ENCODE measurements at regions not wholly inside any gene's neighbourhood (a gene's known extent, or its start where the extent isn't known, plus 50 kb on each side); places are given as distances from the start of the nearest gene placed in this dataset.

- no peaks in the 10 kb centered on the region for H3K9me3 ChIP-seq
- no peak for ATAC-seq
- no peaks in the 10 kb centered on the region for H3K27me3 ChIP-seq
- H3K4me3 ChIP-seq: no peak overlapping the region
- H3K27ac ChIP-seq: no peak overlapping the region
- no peaks in the 10 kb centered on the region for H3K36me3 ChIP-seq
- no peaks in the 10 kb centered on the region for H3K4me1 ChIP-seq
- intact Hi-C loops (cut with DNase I): no loop called here
- no peak for TF ChIP-seq POLR2A (IDR thresholded peaks at IDR 0.05)
- no peak for TF ChIP-seq CTCF (IDR thresholded peaks at IDR 0.05)
- DNase-seq: no peak
Observed at GRCh38 chr1:58312971-58313563, 233.5 kb downstream of the OMA1 start.

- intact Hi-C loops (cut with DNase I): no loop called here
- H3K27ac ChIP-seq: no peak overlapping the region
- no peaks in the 10 kb centered on the region for H3K27me3 ChIP-seq
- ATAC-seq: no peak
- 72 to 80% (median 74%) methylated on average over 4 of the region's 4 CpGs for WGBS, 4 donors
- no peaks in the 10 kb centered on the region for H3K4me1 ChIP-seq
- DNase-seq: no peak
- H3K4me3 ChIP-seq: no peak overlapping the region
- H3K9me3 ChIP-seq: no peaks in the 10 kb centered on the region
- no peaks in the 10 kb centered on the region for H3K36me3 ChIP-seq
- TF ChIP-seq POLR2A (IDR thresholded peaks at IDR 0.05): no peak
- TF ChIP-seq CTCF (IDR thresholded peaks at IDR 0.05): no peak
Observed at GRCh38 chr1:58312461-58312860, 234.1 kb downstream of the OMA1 start.

GRCh38 chr1:58310881-58311280, 235.6 kb downstream of the OMA1 start:
- Histone ChIP-seq H3K36me3 (no peaks in the 10 kb centered on the region), H3K4me3 (no peak overlapping the region), H3K4me1 (no peaks in the 10 kb centered on the region), H3K9me3 (no peaks in the 10 kb centered on the region), H3K27me3 (no peaks in the 10 kb centered on the region), H3K27ac (no peak overlapping the region)
- ATAC-seq (no peak), DNase-seq (no peak)
- intact Hi-C loops (cut with DNase I): no loop called here
- TF ChIP-seq CTCF (IDR thresholded peaks at IDR 0.05): no peak
- TF ChIP-seq POLR2A (IDR thresholded peaks at IDR 0.05): no peak
- WGBS, 4 donors: 89 to 100% (median 90%) methylated on average over 1 of the region's 1 CpG

GRCh38 chr1:58310469-58310868, 236.1 kb downstream of the OMA1 start:
- TF ChIP-seq CTCF (IDR thresholded peaks at IDR 0.05) (no peak), POLR2A (IDR thresholded peaks at IDR 0.05) (no peak)
- no peaks in the 10 kb centered on the region for H3K36me3 ChIP-seq
- intact Hi-C loops (cut with DNase I): no loop called here
- DNase-seq (no peak), ATAC-seq (no peak)
- H3K4me1 ChIP-seq: no peaks in the 10 kb centered on the region
- no peak overlapping the region for H3K4me3 ChIP-seq
- no peak overlapping the region for H3K27ac ChIP-seq
- 88 to 97% (median 91%) methylated on average over 2 of the region's 2 CpGs for WGBS, 4 donors
- no peaks in the 10 kb centered on the region for H3K9me3 ChIP-seq
- no peaks in the 10 kb centered on the region for H3K27me3 ChIP-seq
